ENCODE measurements at regions not wholly inside any gene's neighbourhood (a gene's known extent, or its start where the extent isn't known, plus 50 kb on each side); places are given as distances from the start of the nearest gene placed in this dataset.
"Not testable (repeated sequence)": the region's sequence is repeated elsewhere in the genome, so short reads cannot be mapped to it uniquely, and the experiment has no call there.

- DNase-seq, result peak; percentile 42
These were observed 413.0 kb upstream of the ESRRG start for GRCh38 chr1:217135987-217136894.

GRCh38 chr1:217135569-217135915 is 412.3 kb upstream of the ESRRG start:
- peak; percentile 75 for DNase-seq

- DNase-seq, result peak; percentile 77
These were observed 411.8 kb upstream of the ESRRG start for GRCh38 chr1:217134857-217135568.

GRCh38 chr1:217133958-217134856 is 411.0 kb upstream of the ESRRG start:
- peak; percentile 80 for DNase-seq

- no peak for DNase-seq
These were observed 409.9 kb upstream of the ESRRG start for GRCh38 chr1:217133092-217133491.

- not testable (repeated sequence) for DNase-seq
These were observed 400.1 kb upstream of the ESRRG start for GRCh38 chr1:217123340-217123739.

- no peak for DNase-seq
These were observed 394.8 kb upstream of the ESRRG start for GRCh38 chr1:217117973-217118465.

- DNase-seq, result no peak
These were observed 392.5 kb upstream of the ESRRG start for GRCh38 chr1:217115404-217116380.

- no peak for DNase-seq
These were observed 386.7 kb upstream of the ESRRG start for GRCh38 chr1:217109928-217110327.

GRCh38 chr1:217106231-217106901 is 383.1 kb upstream of the ESRRG start:
- peak; percentile 11 for DNase-seq

- no peak for DNase-seq
These were observed 382.2 kb upstream of the ESRRG start for GRCh38 chr1:217105437-217105836.

- no peak for DNase-seq
These were observed 374.6 kb upstream of the ESRRG start for GRCh38 chr1:217097819-217098218.

- DNase-seq, result no peak
These were observed 373.0 kb upstream of the ESRRG start for GRCh38 chr1:217096200-217096599.

GRCh38 chr1:217095050-217095622 is 371.9 kb upstream of the ESRRG start:
- DNase-seq, result no peak

GRCh38 chr1:217091561-217091960 is 368.3 kb upstream of the ESRRG start:
- no peak for DNase-seq

GRCh38 chr1:217090060-217090911 is 367.1 kb upstream of the ESRRG start:
- peak; percentile 80 for DNase-seq

GRCh38 chr1:217089361-217090014 is 366.3 kb upstream of the ESRRG start:
- peak; percentile 93 for DNase-seq

GRCh38 chr1:217088521-217089284 is 365.5 kb upstream of the ESRRG start:
- DNase-seq, result peak; percentile 82
